Tibial artery (tissue), 4 donors: ENCODE measurements at regions not wholly inside any gene's neighbourhood (a gene's known extent, or its start where the extent isn't known, plus 50 kb on each side); places are given as distances from the start of the nearest gene placed in this dataset.

Experiments used
- DNase-seq, 2 donors: peaks; one replicate each; pipeline ENCODE4 v3.0.0-alpha.2; 2019
- H3K27ac ChIP-seq, 2 donors: fragments of 200-600 bp; sonication (generic) in 1 of 2; 1 replicate in 1 of 2; 2 replicates in 1 of 2; pipeline ENCODE4 v1.5.1; 2018 to 2019; ENCODE audit warnings: mild to moderate bottlenecking in 1 of 2
- H3K27me3 ChIP-seq, 2 donors: fragments of 200-600 bp; sonication (generic) in 1 of 2; one replicate each; pipeline versions ENCODE4 v1.5.1 to v1.6.0; 2016 to 2019
- H3K36me3 ChIP-seq, 3 donors: fragments of 200-600 bp; sonication (generic) in 2 of 3; one replicate each; pipeline ENCODE4 v1.5.1; 2016 to 2019; ENCODE audit warnings: mild to moderate bottlenecking in 2 of 3
- H3K4me1 ChIP-seq, 4 donors: fragments of 200-600 bp; sonication (generic) in 2 of 4; 1 replicate in 3 of 4; 2 replicates in 1 of 4; pipeline ENCODE4 v1.5.1; 2016 to 2019
- H3K4me3 ChIP-seq, 2 donors: fragments of 200-600 bp; sonication (generic) in 1 of 2; 1 replicate in 1 of 2; 2 replicates in 1 of 2; pipeline ENCODE4 v1.5.1; 2018 to 2019; ENCODE audit warnings: mild to moderate bottlenecking in 2 of 2
- H3K9me3 ChIP-seq, 3 donors: fragments of 200-600 bp; sonication (generic) in 1 of 3; one replicate each; pipeline ENCODE4 v1.5.1; 2016 to 2019
- CTCF ChIP-seq, 2 experiments: fragments of 200-600 bp in 1 of 2; fragments of 450-650 bp in 1 of 2; IDR thresholded peaks; one replicate each; pipeline ENCODE4 v1.5.1; 2017 to 2019; ENCODE audit warnings: antibody characterized with exemption in 2 of 2, mild to moderate bottlenecking in 1 of 2, moderate library complexity in 1 of 2
- intact Hi-C: fragments of 100-400 bp; cut with DNase I; formaldehyde crosslinking; loops from one replicate; pipeline ENCODE4 v1.15.0; 2023; ENCODE audit warnings: low total_unique reads

DNA sequence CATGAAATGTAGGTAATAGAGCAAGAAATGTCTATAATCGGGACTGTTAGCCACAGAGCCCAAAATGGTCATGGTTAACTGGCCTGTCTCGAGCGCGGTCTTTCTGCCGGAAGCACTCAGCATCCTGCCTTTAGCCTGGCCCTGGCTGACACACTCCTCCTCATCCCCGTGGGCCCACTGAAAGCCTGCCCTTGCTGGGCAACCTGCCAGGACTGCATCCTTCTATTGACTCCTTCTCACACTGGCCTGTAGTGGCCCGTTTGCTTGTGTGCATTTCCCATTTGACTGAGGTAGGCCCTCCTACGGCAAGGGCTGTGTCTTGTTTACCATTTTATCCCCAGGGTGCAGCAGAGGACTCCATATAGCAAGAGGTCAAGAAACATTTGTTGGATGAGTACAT lies 215.7 kb downstream of the ATPSCKMT start:
- Histone ChIP-seq H3K4me1 (no peaks in the 10 kb centered on the region), H3K27me3 (no peaks in the 10 kb centered on the region), H3K27ac (no peak overlapping the region), H3K9me3 (no peaks in the 10 kb centered on the region), H3K36me3 (no peaks in the 10 kb centered on the region), H3K4me3 (no peak overlapping the region)
- intact Hi-C loops = no loop called here
- DNase-seq = no peak
- TF ChIP-seq CTCF (IDR thresholded peaks at IDR 0.05) = no peak

DNA sequence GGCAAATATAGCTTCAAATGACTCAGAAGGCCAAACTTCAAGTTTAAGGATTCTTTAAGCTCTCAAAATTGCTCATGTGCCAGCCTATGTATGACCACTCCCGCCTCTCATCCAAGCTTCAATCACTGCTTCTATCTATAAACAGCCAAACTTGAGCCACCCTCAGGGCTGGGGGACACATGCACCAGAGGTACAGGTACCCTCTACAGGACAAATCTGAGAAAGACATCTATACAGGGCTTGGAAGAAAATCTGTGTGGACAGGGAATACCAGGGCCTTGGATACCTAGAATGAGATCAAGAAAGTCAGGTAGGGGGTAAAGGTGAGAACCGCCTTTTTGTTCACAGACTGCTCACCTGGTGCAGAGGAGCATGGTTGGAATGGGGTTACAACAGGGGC lies 217.9 kb downstream of the ATPSCKMT start:
- Histone ChIP-seq H3K4me1 (no peaks in the 10 kb centered on the region), H3K9me3 (no peaks in the 10 kb centered on the region), H3K27me3 (no peaks in the 10 kb centered on the region), H3K4me3 (no peak overlapping the region), H3K27ac (no peak overlapping the region), H3K36me3 (no peaks in the 10 kb centered on the region)
- no peak for TF ChIP-seq CTCF (IDR thresholded peaks at IDR 0.05)
- intact Hi-C loops = no loop called here
- DNase-seq = no peak

DNA sequence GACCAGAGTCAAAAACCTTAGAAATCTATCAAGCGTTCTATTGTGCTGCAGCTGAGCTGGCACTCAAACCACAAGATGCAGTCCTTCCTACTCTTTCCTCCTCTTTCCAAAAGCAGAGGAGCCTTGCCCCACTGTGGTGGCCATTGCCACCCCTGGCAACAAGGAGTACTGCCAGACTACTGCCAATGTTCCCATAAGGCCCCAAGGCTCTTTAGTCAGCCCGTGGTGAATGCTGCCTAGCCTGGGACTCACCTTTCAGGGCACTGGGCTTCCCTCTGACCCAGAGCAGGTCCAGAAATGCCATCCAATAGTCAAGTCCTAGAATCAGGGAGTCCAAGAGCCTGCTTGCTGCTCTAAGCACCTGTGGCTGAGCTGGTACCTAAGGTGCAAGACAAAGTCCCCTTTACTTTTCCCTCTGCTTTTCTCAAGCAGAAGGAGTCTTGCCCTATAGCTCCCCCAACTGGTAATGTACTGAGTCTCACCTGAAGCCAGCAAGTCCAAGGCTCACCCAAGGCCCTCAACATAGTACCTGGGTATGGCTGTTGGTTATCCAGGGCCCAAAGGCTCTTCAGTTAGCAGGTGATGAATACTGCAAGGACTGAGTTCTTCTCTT lies 219.4 kb downstream of the ATPSCKMT start:
- no peak overlapping the region for H3K4me3 ChIP-seq
- H3K27ac ChIP-seq = no peak overlapping the region
- H3K36me3 ChIP-seq = no peaks in the 10 kb centered on the region
- no peak for DNase-seq
- TF ChIP-seq CTCF (IDR thresholded peaks at IDR 0.05) = no peak
- no peaks in the 10 kb centered on the region for H3K27me3 ChIP-seq
- H3K9me3 ChIP-seq = no peaks in the 10 kb centered on the region
- intact Hi-C loops = no loop called here
- no peaks in the 10 kb centered on the region for H3K4me1 ChIP-seq

DNA sequence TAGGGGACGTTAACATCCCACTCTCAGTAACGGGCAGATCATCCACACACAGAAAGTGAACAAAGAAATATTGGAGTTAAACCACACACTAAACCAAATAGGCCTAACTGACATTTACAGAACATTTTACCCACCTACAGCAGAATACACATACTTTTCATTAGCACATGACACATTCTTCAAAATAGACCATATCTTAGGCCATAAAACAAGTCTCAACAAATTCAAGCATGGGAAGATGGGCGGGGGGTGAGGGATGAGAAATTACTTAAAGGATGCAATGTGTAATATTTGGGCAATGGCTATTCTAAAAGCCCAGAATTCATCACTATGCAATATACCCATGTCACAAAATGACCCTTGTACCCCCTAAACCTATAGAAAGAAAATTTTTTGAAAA lies 226.2 kb downstream of the ATPSCKMT start:
- no peak for DNase-seq
- H3K9me3 ChIP-seq = peaks cover 0 to 9% (median 0%) of the 10 kb centered on the region in 3 donors
- TF ChIP-seq CTCF (IDR thresholded peaks at IDR 0.05) = no peak

DNA sequence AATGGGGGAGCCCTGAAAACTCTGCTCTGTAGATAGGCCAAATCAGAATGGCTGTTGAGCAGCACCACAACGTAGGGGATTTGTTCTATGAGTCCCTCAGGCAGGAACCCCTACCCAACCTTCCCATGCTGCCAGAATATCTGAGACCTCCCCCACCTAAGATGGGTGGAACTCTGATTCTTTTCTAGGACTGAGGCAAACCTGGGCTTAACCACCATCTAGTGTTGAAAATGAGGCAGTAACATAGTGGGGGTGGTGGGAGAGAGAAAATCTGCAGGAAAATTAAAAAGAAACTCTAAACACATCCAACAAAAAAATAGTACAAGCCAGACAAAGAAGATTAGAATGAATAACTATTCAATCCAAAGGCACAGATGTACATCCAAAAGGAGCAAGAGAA lies 228.4 kb downstream of the ATPSCKMT start:
- TF ChIP-seq CTCF (IDR thresholded peaks at IDR 0.05) = no peak
- no peak for DNase-seq
- peaks cover 0 to 9% (median 0%) of the 10 kb centered on the region in 3 donors for H3K9me3 ChIP-seq
- no peaks in the 10 kb centered on the region for H3K27me3 ChIP-seq
- intact Hi-C loops = no loop called here
- no peaks in the 10 kb centered on the region for H3K36me3 ChIP-seq
- no peak overlapping the region for H3K27ac ChIP-seq
- H3K4me3 ChIP-seq = no peak overlapping the region
- H3K4me1 ChIP-seq = no peaks in the 10 kb centered on the region

More for the DNA sequence above, 226.2 kb downstream of the ATPSCKMT start:
- no peaks in the 10 kb centered on the region for H3K36me3 ChIP-seq
- no peaks in the 10 kb centered on the region for H3K27me3 ChIP-seq
- intact Hi-C loops = no loop called here
- H3K27ac ChIP-seq = no peak overlapping the region
- no peaks in the 10 kb centered on the region for H3K4me1 ChIP-seq
- no peak overlapping the region for H3K4me3 ChIP-seq

- Histone ChIP-seq H3K4me1 (no peaks in the 10 kb centered on the region), H3K9me3 (peaks cover 0 to 9% (median 0%) of the 10 kb centered on the region in 3 donors), H3K36me3 (no peaks in the 10 kb centered on the region), H3K27me3 (no peaks in the 10 kb centered on the region), H3K4me3 (no peak overlapping the region), H3K27ac (no peak overlapping the region)
- intact Hi-C loops = no loop called here
- no peak for DNase-seq
- TF ChIP-seq CTCF (IDR thresholded peaks at IDR 0.05) = no peak
These were observed 230.5 kb downstream of the ATPSCKMT start for GRCh38 chr5:10019236-10019635.
